ENCODE measurements at regions not wholly inside any gene's neighbourhood (a gene's known extent, or its start where the extent isn't known, plus 50 kb on each side); places are given as distances from the start of the nearest gene placed in this dataset.

GRCh38 chr10:108275895-108276685 lies 1111.6 kb upstream of the SORCS1 start:
- no peaks in the 10 kb centered on the region for H3K4me1 ChIP-seq (ENCODE audit: insufficient read depth)
- no peaks in the 10 kb centered on the region for H4K20me1 ChIP-seq (ENCODE audit: insufficient read depth, poor library complexity, severe bottlenecking)
- DNase-seq (ENCODE audit: low spot score), result no peak
- H3K4me2 ChIP-seq, result no peak overlapping the region
- H3K4me3 ChIP-seq, result no peak overlapping the region
- no peaks in the 10 kb centered on the region for H3K9me2 ChIP-seq (replicated peaks; ENCODE audit: insufficient read depth)
- no peak for TF ChIP-seq EZH2 (IDR thresholded peaks at IDR 0.05; ENCODE audit: borderline replicate concordance)
- TF ChIP-seq EZH2phosphoT487 (IDR thresholded peaks at IDR 0.05; ENCODE audit: low read depth, severe bottlenecking, unreplicated experiment), result no peak
- WGBS (ENCODE audit: low lambda C conversion rate, missing lambda C conversion rate), result 47% methylated on average over 5 of the region's 5 CpGs
- no peaks in the 10 kb centered on the region for H3K27me3 ChIP-seq
- no peaks in the 10 kb centered on the region for H3K36me3 ChIP-seq (replicated peaks; ENCODE audit: insufficient read depth, low read depth)
- no peaks in the 10 kb centered on the region for H3K79me2 ChIP-seq
- no peak overlapping the region for H2AFZ ChIP-seq
- H3K9me3 ChIP-seq (ENCODE audit: low read depth), result no peaks in the 10 kb centered on the region
- H3K27ac ChIP-seq, result no peak overlapping the region

- Histone ChIP-seq H3K4me3 (no peak overlapping the region), H3K9me2 (replicated peaks; ENCODE audit: insufficient read depth) (no peaks in the 10 kb centered on the region), H3K79me2 (no peaks in the 10 kb centered on the region), H3K9me3 (ENCODE audit: low read depth) (no peaks in the 10 kb centered on the region), H3K4me1 (ENCODE audit: insufficient read depth) (no peaks in the 10 kb centered on the region), H4K20me1 (ENCODE audit: insufficient read depth, poor library complexity, severe bottlenecking) (no peaks in the 10 kb centered on the region), H3K4me2 (no peak overlapping the region), H3K27me3 (no peaks in the 10 kb centered on the region), H2AFZ (no peak overlapping the region), H3K36me3 (replicated peaks; ENCODE audit: insufficient read depth, low read depth) (no peaks in the 10 kb centered on the region), H3K27ac (no peak overlapping the region)
- DNase-seq (ENCODE audit: low spot score), result no peak
- 83% methylated on average over 3 of the region's 3 CpGs for WGBS (ENCODE audit: low lambda C conversion rate, missing lambda C conversion rate)
- no peak for TF ChIP-seq EZH2phosphoT487 (IDR thresholded peaks at IDR 0.05; ENCODE audit: low read depth, severe bottlenecking, unreplicated experiment)
- no peak for TF ChIP-seq EZH2 (IDR thresholded peaks at IDR 0.05; ENCODE audit: borderline replicate concordance)
- no peak for TF ChIP-seq CTCF (IDR thresholded peaks at IDR 0.05; ENCODE audit: poor library complexity)
These were observed 1095.9 kb upstream of the SORCS1 start for GRCh38 chr10:108260383-108260906.

GRCh38 chr10:108254089-108254488 lies 1089.6 kb upstream of the SORCS1 start:
- 83% methylated on average over 1 of the region's 1 CpG for WGBS (ENCODE audit: low lambda C conversion rate, missing lambda C conversion rate)
- Histone ChIP-seq H3K36me3 (replicated peaks; ENCODE audit: insufficient read depth, low read depth) (no peaks in the 10 kb centered on the region), H3K27ac (no peak overlapping the region), H3K79me2 (no peaks in the 10 kb centered on the region), H3K4me2 (no peak overlapping the region), H3K9me2 (replicated peaks; ENCODE audit: insufficient read depth) (no peaks in the 10 kb centered on the region), H3K4me3 (no peak overlapping the region), H2AFZ (no peak overlapping the region), H4K20me1 (ENCODE audit: insufficient read depth, poor library complexity, severe bottlenecking) (no peaks in the 10 kb centered on the region), H3K9me3 (ENCODE audit: low read depth) (peaks cover 4% of the 10 kb centered on the region), H3K27me3 (no peaks in the 10 kb centered on the region), H3K4me1 (ENCODE audit: insufficient read depth) (no peaks in the 10 kb centered on the region)
- DNase-seq (ENCODE audit: low spot score), result no peak
- TF ChIP-seq EZH2 (IDR thresholded peaks at IDR 0.05; ENCODE audit: borderline replicate concordance), result no peak
- TF ChIP-seq CTCF (IDR thresholded peaks at IDR 0.05; ENCODE audit: poor library complexity), result no peak
- no peak for TF ChIP-seq EZH2phosphoT487 (IDR thresholded peaks at IDR 0.05; ENCODE audit: low read depth, severe bottlenecking, unreplicated experiment)

- Histone ChIP-seq H3K4me1 (ENCODE audit: insufficient read depth) (no peaks in the 10 kb centered on the region), H3K9me3 (ENCODE audit: low read depth) (peaks cover 12% of the 10 kb centered on the region), H4K20me1 (ENCODE audit: insufficient read depth, poor library complexity, severe bottlenecking) (no peaks in the 10 kb centered on the region), H3K9me2 (replicated peaks; ENCODE audit: insufficient read depth) (no peaks in the 10 kb centered on the region), H3K4me3 (no peak overlapping the region), H3K79me2 (no peaks in the 10 kb centered on the region), H3K36me3 (replicated peaks; ENCODE audit: insufficient read depth, low read depth) (no peaks in the 10 kb centered on the region), H3K4me2 (no peak overlapping the region), H3K27ac (no peak overlapping the region), H2AFZ (no peak overlapping the region), H3K27me3 (no peaks in the 10 kb centered on the region)
- no peak for DNase-seq (ENCODE audit: low spot score)
- TF ChIP-seq EZH2 (IDR thresholded peaks at IDR 0.05; ENCODE audit: borderline replicate concordance) (no peak), EZH2phosphoT487 (IDR thresholded peaks at IDR 0.05; ENCODE audit: low read depth, severe bottlenecking, unreplicated experiment) (no peak), CTCF (IDR thresholded peaks at IDR 0.05; ENCODE audit: poor library complexity) (no peak)
These were observed 1088.3 kb upstream of the SORCS1 start for GRCh38 chr10:108252771-108253170.
